ENCODE measurements at regions not wholly inside any gene's neighbourhood (a gene's known extent, or its start where the extent isn't known, plus 50 kb on each side); places are given as distances from the start of the nearest gene placed in this dataset.

DNA sequence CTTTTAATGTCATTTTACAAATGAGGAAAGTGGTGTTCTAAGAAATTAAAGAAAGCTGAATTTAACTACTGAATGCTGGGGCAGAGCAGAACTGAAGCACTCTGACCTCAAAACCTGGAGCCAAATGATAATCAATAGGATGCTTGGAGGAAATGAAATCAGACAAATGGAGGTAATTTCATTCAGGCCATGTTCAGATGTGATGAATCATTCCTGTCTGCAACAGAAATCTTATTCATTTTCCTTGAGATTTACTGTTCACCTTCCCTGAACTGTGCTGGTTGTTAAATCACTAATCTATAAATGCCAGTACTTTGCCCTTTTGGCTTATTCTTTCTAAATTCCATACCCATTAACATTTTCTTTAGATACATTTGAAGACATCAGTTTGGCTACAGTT is 85.6 kb upstream of the SNX7 start:
- intact Hi-C loops (cut with micrococcal nuclease), result no loop called here
- TF ChIP-seq, protein P1, sequence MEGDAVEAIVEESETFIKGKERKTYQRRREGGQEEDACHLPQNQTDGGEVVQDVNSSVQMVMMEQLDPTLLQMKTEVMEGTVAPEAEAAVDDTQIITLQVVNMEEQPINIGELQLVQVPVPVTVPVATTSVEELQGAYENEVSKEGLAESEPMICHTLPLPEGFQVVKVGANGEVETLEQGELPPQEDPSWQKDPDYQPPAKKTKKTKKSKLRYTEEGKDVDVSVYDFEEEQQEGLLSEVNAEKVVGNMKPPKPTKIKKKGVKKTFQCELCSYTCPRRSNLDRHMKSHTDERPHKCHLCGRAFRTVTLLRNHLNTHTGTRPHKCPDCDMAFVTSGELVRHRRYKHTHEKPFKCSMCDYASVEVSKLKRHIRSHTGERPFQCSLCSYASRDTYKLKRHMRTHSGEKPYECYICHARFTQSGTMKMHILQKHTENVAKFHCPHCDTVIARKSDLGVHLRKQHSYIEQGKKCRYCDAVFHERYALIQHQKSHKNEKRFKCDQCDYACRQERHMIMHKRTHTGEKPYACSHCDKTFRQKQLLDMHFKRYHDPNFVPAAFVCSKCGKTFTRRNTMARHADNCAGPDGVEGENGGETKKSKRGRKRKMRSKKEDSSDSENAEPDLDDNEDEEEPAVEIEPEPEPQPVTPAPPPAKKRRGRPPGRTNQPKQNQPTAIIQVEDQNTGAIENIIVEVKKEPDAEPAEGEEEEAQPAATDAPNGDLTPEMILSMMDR (IDR thresholded peaks at IDR 0.05), result no peak
- ChIA-PET POLR2A (no interaction called here), CTCF (no interaction called here)
- Mint-ChIP-seq H3K4me1 (ENCODE audit: low read depth) (no peaks in the 10 kb centered on the region), H3K9me3 (no peaks in the 10 kb centered on the region), H3K27ac (no peak overlapping the region), H3K4me3 (no peak overlapping the region), H3K36me3 (ENCODE audit: low read depth) (no peaks in the 10 kb centered on the region), H3K27me3 (no peaks in the 10 kb centered on the region)
- DNase-seq (no peak), ATAC-seq (no peak)

DNA sequence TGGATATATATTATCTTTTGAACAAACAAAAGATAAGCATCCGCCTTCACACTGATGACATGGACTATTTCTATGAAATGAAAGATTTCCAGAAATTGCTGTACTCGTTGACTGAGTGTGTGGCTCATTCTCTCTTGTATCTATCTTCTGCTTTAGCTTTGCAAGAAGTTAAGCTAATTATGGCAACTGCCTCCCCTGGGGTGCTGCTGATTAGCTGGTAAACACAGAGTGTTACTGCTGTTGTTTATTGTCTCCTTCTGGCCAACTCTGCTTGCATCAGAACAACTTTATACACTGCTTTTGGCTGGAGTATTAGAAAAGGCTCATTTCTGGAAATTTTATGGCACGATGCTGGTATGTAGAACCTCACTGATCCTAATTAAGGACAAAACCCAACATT is 95.6 kb upstream of the SNX7 start:
- CTCF ChIA-PET, result no interaction called here
- no peaks in the 10 kb centered on the region for H3K27me3 Mint-ChIP-seq
- ATAC-seq (no peak), DNase-seq (no peak)
- TF ChIP-seq, protein P1 (IDR thresholded peaks at IDR 0.05), result no peak
- no peak overlapping the region for H3K4me3 Mint-ChIP-seq
- intact Hi-C loops (cut with micrococcal nuclease), result no loop called here
- no peak overlapping the region for H3K27ac Mint-ChIP-seq
- H3K36me3 Mint-ChIP-seq (ENCODE audit: low read depth), result no peaks in the 10 kb centered on the region
- POLR2A ChIA-PET, result no interaction called here
- peaks cover 10% of the 10 kb centered on the region for H3K9me3 Mint-ChIP-seq
- no peaks in the 10 kb centered on the region for H3K4me1 Mint-ChIP-seq (ENCODE audit: low read depth)

DNA sequence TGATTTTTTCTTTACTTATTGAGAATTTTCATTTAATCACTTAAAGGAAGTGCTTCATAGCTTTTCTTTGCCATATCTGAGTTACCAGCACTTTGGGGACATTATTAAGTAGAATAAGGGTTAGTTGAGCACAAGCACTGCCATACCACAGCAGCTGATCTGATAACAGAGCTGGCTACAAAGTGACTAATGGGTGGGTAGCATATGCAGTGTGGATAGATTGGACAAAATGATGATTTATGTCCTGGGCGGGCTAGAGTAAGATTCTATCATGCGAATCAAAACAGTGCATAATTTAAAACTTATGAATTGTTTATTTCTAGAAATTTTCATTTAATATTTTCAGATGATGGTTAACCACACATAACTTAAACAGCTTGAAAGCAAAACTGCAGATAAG is 102.2 kb upstream of the SNX7 start:
- no peak for ATAC-seq
- intact Hi-C loops (cut with micrococcal nuclease), result no loop called here
- H3K36me3 Mint-ChIP-seq (ENCODE audit: low read depth), result no peaks in the 10 kb centered on the region
- H3K4me3 Mint-ChIP-seq, result no peak overlapping the region
- TF ChIP-seq, protein P1 (IDR thresholded peaks at IDR 0.05), result no peak
- no peak for DNase-seq
- ChIA-PET POLR2A (no interaction called here), CTCF (no interaction called here)
- H3K9me3 Mint-ChIP-seq, result peaks cover 8% of the 10 kb centered on the region
- no peaks in the 10 kb centered on the region for H3K27me3 Mint-ChIP-seq
- H3K27ac Mint-ChIP-seq, result no peak overlapping the region
- no peaks in the 10 kb centered on the region for H3K4me1 Mint-ChIP-seq (ENCODE audit: low read depth)

DNA sequence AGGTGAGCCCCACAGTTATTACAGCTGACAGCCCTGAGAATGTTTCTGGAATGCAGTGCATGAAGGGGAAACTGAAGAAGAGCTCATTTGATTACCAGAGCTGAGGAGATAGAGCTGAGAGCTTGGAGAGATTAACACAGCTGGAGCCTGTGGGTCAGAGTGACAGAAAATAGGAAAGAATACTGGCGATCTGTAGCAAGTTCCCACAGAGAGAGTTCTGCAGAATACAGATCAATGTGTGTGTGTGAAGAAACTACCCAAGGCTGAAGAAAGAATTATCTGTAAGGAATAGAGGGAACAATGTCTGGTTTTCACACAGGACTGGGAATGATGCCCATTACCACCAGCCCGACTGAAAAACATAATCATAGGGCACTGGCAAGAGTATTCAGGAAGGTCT is 103.6 kb upstream of the SNX7 start:
- H3K36me3 Mint-ChIP-seq (ENCODE audit: low read depth), result no peaks in the 10 kb centered on the region
- no peak for ATAC-seq
- CTCF ChIA-PET, result no interaction called here
- H3K27ac Mint-ChIP-seq, result no peak overlapping the region
- no peaks in the 10 kb centered on the region for H3K27me3 Mint-ChIP-seq
- intact Hi-C loops (cut with micrococcal nuclease), result no loop called here
- POLR2A ChIA-PET, result no interaction called here
- no peak overlapping the region for H3K4me3 Mint-ChIP-seq
- TF ChIP-seq, protein P1 (IDR thresholded peaks at IDR 0.05), result no peak
- H3K9me3 Mint-ChIP-seq, result peaks cover 6% of the 10 kb centered on the region
- H3K4me1 Mint-ChIP-seq (ENCODE audit: low read depth), result no peaks in the 10 kb centered on the region
- DNase-seq, result no peak

DNA sequence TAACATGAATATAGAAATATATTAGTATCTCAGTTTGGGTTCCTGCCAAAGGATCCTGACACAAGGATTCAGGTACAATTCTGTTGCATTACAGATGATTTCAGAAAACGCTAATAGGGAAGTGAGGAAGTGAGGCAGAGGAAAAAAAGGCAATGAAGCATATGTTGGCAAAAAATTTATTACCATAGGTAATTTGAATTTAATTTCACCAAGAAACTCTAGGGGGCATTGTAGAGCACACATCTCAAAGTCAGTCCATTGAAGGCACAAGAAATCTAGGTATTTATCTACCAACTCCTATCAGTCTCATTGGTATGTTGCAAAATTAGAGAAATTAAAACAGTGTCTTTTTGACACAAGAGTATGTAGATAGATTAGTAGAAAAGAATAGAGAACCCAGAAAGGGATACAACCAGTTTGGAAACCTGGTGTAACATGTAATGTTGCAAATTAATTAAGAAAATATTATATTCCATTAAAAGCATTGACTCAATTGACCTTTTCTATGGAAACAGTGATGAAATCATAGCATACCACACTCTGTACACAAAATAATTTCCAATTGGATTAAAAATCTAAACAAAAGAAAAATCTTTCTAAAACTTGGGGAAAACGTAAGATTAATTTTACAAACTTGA is 104.9 kb upstream of the SNX7 start:
- Mint-ChIP-seq H3K36me3 (ENCODE audit: low read depth) (no peaks in the 10 kb centered on the region), H3K4me1 (ENCODE audit: low read depth) (no peaks in the 10 kb centered on the region), H3K27ac (no peak overlapping the region), H3K27me3 (no peaks in the 10 kb centered on the region), H3K4me3 (no peak overlapping the region), H3K9me3 (no peaks in the 10 kb centered on the region)
- DNase-seq (no peak), ATAC-seq (no peak)
- intact Hi-C loops (cut with micrococcal nuclease), result no loop called here
- CTCF ChIA-PET, result no interaction called here
- POLR2A ChIA-PET, result no interaction called here
- TF ChIP-seq, protein P1 (IDR thresholded peaks at IDR 0.05), result peak; percentile 57

Data from activated CD8-positive, alpha-beta T cell treated with anti-CD3 and anti-CD28 coated beads for 36 hours (primary cell).